ENCODE measurements at regions not wholly inside any gene's neighbourhood (a gene's known extent, or its start where the extent isn't known, plus 50 kb on each side); places are given as distances from the start of the nearest gene placed in this dataset.

GRCh38 chr1:69076631-69077030 lies 491.1 kb upstream of the LRRC7 start:
- no peak for TF ChIP-seq CTCF (IDR thresholded peaks at IDR 0.05; ENCODE audit: low read length)
- no peak for TF ChIP-seq EZH2 (IDR thresholded peaks at IDR 0.05; ENCODE audit: borderline replicate concordance, low read length)
